ENCODE measurements at regions not wholly inside any gene's neighbourhood (a gene's known extent, or its start where the extent isn't known, plus 50 kb on each side); places are given as distances from the start of the nearest gene placed in this dataset.

- no peak for TF ChIP-seq CREB5 (CRISPR knock-in tag; IDR thresholded peaks at IDR 0.05; ENCODE audit: low read depth)
- no peak for TF ChIP-seq ARNTL (CRISPR knock-in tag; IDR thresholded peaks at IDR 0.05; ENCODE audit: borderline replicate concordance, low read depth)
- TF ChIP-seq TCF4 (CRISPR knock-in tag; IDR thresholded peaks at IDR 0.05; ENCODE audit: borderline replicate concordance) = no peak
Measured at GRCh38 chr7:41287559-41288335, 415.1 kb downstream of the INHBA start.

All from SK-N-SH treated with all-trans-retinoic acid at 6 μM for 48 hours (cell line).